DND-41 (cell line): ENCODE measurements at regions not wholly inside any gene's neighbourhood (a gene's known extent, or its start where the extent isn't known, plus 50 kb on each side); places are given as distances from the start of the nearest gene placed in this dataset.

ENCODE experiments used
- CTCF ChIP-seq: IDR thresholded peaks from 2 replicates; pipeline ENCODE4 v1.5.1; 2012; ENCODE audit warnings: borderline replicate concordance, low read length, moderate library complexity, mild to moderate bottlenecking; ENCODE audit not compliant: poor library complexity, severe bottlenecking; ENCODE audit errors: extremely low read depth
- EZH2 ChIP-seq: IDR thresholded peaks from 3 replicates; pipeline ENCODE4 v1.6.1; 2012; ENCODE audit warnings: borderline replicate concordance, low read depth, mild to moderate bottlenecking, moderate library complexity, low read length, inconsistent platforms; ENCODE audit not compliant: severe bottlenecking

GRCh38 chr3:109927726-109928125, 590.4 kb upstream of the DPPA4 start:
- TF ChIP-seq CTCF (no peak), EZH2 (no peak)
